ENCODE measurements at regions not wholly inside any gene's neighbourhood (a gene's known extent, or its start where the extent isn't known, plus 50 kb on each side); places are given as distances from the start of the nearest gene placed in this dataset.
"Not testable (repeated sequence)": the region's sequence is repeated elsewhere in the genome, so short reads cannot be mapped to it uniquely, and the experiment has no call there.

DNA sequence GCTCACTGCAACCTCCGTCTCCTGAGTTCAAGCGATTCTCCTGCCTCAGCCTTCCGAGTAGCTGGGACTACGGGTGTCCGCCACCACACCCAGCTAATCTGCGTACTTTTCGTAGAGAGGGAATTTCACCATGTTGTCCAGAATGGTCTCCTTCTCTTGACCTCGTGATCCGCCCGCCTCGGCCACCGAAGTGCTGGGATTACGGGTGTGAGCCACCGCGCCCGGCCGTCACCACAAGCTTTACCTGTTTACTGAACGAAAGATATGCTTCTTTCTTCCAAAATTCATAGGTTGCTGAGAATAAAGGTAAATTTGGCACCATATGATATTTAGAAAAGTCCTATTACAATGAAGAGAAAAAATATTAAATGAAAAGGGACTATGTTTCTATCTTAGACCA, 333.5 kb upstream of the EPHA6 start:
- intact Hi-C loops (cut with micrococcal nuclease), result no loop called here

DNA sequence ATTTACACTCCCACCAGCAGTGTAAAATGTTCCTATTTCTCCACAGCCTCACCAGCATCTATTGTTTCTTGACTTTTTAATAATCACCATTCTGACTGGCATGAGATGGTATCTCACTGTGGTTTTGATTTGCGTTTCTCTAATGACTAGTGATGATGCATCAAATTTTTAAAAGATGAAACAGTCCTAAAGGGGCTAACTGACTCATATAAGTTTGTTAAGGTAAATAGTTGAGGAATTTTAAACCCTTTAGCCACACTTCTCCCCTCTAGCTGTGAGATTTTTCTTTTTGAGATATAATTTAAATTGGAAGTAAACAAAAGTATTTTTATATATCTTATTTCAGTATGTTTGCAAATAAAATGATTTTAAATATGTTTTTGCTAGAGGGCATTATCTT, 331.2 kb upstream of the EPHA6 start:
- intact Hi-C loops (cut with micrococcal nuclease), result not testable (repeated sequence)

DNA sequence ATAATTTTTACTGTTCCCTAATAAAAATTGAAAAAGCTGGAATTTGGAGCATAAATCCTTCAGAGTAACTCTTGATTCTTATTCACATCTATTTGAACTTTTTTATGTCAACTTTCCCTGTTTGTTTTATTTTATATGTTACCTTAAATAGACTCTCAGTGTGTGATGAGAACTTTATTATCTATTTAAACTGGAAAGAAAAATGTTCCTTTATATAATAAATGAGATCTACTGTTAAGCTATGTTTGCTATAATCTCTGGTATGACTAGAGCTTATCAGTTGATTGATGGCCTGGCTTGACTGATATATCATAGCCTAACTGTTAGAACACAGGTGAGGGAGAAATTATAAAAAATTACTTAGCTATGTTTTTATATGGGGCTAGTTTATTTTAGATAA, 330.6 kb upstream of the EPHA6 start:
- intact Hi-C loops (cut with micrococcal nuclease), result no loop called here

DNA sequence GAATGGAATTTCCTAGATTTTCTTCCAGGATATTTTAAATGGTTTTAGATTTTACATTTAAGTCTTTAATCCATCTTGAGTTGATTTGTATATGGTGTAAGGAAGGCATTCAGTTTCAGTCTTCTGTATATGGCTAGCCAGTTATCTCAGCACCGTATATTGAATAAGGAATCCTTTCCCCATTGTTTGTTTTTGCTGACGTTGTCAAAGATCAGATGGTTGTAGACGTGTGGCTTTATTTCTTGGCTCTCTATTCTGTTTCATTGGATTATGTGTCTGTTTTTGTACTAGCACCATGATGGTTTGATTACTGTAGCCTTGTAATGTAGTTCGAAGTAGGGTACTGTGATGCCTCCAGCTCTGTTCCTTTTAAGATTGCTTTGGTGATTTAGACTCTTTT, 325.7 kb upstream of the EPHA6 start:
- intact Hi-C loops (cut with micrococcal nuclease), result no loop called here

DNA sequence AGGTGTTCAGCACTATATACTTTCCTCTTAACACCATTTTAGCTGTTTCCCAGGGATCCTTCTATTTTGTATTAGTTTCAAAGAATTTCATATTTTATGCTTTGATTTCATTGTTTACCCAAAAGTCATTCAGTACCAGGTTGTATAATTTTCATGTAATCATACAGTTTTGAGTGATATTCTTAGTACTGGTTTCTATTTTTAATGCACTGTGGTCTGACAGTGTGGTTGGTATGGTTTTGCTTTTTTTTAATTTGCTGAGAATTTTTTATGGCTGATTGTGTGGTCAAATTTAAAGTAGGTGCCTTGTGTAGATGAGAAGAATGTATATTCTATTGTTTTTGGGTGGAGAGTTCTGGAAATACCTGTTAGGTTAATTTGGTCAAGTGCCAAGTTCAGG, 323.4 kb upstream of the EPHA6 start:
- intact Hi-C loops (cut with micrococcal nuclease), result no loop called here

DNA sequence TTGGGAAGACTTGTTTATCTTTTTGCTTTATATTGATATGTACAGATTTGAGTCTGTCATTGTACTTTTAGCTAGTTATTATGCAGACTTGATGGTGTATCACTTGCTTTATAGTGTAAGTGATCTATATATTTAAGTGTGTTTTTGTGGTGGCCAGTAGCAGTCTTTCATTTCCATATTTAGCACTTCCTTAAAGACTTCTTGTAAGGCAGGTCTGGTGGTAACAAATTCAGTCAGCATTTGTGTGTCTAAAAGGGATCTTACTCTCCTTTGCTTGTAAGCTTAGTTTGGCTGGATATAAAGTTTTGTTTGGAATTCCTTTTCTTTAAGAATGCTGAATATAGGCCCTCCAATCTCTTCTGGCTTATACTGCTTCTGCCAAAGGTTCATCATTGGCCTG, 322.5 kb upstream of the EPHA6 start:
- intact Hi-C loops (cut with micrococcal nuclease), result no loop called here

DNA sequence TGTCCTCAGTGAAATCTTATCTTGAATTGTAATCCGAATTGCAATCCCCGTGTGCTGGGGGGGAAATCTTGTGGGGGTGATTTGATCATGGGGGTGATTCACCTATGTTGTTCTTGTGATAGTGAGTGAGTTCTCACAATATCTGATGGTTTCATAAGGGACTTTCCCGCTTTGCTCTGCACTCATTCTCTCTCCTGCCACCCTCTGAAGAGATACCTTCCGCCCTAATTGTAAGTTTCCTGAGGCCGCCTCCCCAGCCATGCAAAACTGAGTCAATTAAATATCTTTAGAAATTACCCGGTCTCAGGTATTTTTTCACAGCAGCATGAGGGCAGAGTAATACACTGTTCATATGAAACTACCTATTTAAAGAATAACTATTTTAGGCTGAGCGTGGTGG, 304.1 kb upstream of the EPHA6 start:
- intact Hi-C loops (cut with micrococcal nuclease), result no loop called here

DNA sequence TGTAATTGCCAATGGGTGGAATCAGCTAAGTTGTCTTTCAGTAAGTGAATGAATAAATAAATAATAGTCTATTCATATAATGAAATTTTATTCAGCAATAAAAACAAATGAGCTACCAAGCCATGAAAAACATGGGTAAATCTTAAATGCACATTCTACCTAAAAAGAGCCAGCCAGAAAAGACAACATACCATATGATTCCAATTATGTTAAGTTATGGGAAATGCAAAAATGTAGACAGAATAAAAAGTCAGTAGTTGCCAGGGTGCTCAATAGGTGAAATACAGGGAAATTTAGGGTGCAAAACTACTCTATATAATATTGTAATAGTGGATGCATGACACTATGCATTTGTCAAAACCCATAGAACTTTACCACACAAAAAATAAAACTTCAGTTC, 277.2 kb upstream of the EPHA6 start:
- intact Hi-C loops (cut with micrococcal nuclease), result no loop called here

DNA sequence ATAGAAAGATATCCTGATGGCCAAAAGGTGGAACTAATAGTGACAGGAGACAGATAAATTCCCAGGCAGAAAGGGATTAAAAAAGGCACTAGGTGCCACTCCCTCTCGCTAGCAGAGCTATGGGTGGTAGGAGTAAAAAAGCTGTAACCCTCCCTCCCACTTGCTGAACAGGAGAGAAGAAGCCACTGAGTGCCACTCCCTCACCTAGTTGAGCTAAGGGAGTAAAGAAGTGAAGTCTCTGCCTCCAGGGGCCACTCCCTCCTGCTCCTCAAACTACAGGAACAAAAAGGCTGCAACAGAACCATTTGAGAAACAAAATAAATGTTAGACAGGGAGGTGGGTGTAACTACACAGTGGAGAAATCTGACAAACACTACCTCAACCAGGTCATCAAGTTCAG, 276.2 kb upstream of the EPHA6 start:
- intact Hi-C loops (cut with micrococcal nuclease), result no loop called here

DNA sequence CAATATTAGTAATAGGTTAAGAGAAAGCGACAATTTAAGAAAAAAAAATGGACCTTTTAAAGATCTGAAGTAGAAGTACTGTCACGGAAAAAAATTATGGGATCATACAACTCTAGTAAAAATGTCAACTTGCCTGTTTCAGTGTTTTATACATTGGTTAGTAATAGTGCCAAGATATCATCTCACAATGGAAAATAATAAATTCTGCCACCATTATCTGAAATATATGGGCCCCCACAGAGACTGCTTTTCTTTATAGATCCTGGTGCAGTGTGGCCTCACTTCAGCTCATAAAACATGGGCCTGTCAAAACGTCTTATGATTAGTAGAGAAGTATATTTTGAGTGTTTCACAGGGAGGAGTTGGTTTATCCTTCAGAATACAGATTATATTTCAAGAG, 266.3 kb upstream of the EPHA6 start:
- intact Hi-C loops (cut with micrococcal nuclease), result no loop called here

DNA sequence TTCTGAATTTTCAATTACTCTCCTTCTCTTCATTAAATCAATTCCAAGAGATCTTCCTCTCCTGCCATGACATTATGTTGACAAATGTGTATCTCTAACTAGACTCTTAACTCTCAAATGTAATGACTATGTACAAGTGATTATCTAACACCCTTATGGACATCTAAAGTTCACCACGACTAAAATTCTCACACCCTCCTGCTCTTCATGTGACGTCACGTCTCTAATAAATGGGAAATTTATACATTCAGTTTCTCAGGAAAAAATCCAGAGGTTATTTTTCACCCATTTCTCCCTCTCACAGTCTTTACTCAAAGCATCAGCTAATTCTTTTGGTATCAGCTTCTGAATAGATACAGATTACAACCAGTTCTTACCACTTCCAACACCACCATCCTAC, 237.5 kb upstream of the EPHA6 start:
- intact Hi-C loops (cut with micrococcal nuclease), result no loop called here

DNA sequence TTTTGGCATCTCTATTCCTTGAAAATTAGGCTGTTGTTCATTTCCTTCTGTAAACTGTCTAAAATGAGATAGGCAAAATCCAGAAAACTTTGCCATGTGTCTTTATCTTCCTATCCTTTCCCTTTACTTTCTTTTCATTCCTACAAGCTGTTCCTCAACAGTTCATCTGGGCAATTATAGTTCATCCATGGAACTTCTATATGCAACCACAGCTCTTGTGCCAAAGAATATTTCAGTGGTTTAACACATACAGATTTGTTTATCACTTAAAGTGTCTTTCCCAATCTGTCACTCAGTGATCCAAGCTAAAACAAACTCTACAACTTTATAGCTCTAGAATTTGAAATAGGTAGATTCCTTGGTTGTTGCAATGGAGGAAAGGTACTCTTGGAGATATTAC, 230.3 kb upstream of the EPHA6 start:
- intact Hi-C loops (cut with micrococcal nuclease), result no loop called here

DNA sequence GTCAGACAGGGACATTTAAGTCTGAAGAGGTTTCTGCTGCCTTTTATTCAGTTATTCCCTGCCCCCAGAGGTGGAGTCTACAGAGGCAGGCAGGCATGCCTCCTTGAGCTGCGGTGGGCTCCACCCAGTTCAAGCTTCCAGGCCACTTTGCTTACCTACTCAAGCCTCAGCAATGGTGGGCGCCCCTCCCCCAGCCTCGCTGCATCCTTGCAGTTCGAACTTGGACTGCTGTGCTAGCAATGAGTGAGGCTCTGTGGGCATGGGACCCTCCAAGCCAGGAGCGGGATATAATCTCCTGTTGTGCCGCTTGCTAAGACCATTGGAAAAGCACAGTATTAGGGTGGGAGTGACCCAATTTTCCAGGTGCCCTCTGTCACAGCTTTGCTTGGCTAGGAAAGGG, 207.5 kb upstream of the EPHA6 start:
- intact Hi-C loops (cut with micrococcal nuclease), result not testable (repeated sequence)

DNA sequence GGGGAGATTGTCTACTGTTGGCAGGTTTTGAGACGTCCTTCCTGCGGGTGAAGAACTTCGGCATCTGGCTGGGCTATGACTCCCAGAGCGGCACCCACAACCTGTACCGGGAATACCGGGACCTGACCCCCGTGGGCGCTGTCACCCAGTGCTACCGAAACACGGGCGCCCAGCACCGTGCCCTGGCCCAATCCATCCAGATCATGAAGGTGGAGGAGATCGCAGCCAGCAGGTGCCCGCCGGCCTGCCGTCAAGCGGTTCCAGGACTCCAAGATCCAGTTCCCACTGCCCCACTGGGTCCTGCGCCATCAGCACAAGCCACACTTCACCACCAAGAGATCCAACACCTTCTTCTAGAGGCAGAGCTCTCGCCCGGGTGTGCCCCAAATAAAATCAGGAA, 194.9 kb upstream of the EPHA6 start:
- intact Hi-C loops (cut with micrococcal nuclease), result no loop called here

DNA sequence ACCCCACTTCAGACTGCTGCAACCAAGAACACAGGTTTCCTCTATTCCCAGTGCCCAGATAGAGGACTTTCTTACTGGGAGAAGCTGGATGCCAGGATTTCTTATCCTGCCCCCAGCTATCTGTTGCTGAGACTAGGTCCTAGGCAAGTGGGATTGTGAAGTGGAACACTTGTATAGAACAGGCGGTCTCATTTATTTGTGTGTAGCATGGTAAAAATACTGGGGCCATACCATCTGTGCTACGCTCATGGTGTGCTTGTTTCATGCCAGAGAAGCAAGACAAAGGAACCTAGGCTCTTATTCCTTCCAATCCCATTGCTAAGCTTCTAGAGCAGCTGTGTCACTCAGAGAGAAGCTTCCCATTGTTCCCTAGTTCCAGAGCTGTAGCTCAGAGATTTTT, 191.5 kb upstream of the EPHA6 start:
- intact Hi-C loops (cut with micrococcal nuclease), result no loop called here

DNA sequence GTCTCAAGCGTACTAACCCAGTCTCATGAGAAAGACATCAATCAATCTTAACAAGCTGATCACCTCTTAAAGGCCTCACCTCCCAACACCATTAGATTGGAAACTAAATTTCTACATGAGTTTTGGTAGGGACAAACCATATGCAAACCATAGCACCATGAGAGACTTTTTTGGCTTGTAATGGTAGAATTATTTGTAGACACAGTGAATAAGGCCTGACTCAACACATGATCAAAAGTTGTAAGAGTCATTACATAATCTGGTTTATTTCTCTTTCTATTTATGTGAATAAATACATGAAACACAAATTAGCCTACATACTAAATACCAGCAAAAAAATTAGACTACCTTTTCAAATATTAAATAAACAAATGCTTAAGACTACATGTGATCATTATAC, 183.3 kb upstream of the EPHA6 start:
- intact Hi-C loops (cut with micrococcal nuclease), result no loop called here

DNA sequence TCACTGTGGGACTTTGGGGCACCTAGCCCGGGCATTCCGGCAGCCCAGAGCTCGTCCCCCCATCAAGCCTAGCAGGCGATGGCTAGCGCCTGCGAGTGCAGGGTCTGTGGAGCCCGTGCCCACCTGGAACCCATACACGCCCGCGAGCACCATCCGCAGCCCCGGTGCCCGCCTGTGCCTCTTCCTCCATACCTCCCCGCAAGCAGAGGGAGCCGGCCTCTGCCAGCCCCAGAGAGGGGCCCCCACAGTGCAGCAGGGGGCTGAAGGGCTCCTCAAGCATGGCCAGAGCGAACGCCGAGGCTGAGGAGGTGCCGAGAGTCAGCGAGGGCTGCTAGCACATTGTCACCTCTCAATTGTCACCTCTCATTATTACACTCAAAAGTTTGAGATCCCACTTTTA, 167.8 kb upstream of the EPHA6 start:
- intact Hi-C loops (cut with micrococcal nuclease), result no loop called here

DNA sequence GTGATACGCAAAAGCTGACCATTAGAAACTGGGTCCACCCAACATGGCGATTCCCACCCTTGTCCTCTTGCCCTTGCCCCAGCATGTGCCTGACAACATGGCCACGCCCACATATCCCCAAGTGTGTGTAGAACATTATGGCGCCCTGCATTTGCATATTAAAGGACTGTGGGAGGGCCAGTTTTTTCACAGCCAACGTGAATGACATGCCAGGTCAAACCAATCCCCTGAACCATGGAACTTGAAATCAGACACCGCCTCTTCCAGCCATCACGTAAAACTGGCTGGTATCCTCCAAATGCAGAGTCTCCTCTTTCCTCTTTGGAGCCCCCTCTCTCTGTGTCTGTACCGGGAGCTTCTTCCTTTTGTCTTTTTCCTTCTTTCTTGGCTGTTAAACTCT, 156.7 kb upstream of the EPHA6 start:
- intact Hi-C loops (cut with micrococcal nuclease), result no loop called here

DNA sequence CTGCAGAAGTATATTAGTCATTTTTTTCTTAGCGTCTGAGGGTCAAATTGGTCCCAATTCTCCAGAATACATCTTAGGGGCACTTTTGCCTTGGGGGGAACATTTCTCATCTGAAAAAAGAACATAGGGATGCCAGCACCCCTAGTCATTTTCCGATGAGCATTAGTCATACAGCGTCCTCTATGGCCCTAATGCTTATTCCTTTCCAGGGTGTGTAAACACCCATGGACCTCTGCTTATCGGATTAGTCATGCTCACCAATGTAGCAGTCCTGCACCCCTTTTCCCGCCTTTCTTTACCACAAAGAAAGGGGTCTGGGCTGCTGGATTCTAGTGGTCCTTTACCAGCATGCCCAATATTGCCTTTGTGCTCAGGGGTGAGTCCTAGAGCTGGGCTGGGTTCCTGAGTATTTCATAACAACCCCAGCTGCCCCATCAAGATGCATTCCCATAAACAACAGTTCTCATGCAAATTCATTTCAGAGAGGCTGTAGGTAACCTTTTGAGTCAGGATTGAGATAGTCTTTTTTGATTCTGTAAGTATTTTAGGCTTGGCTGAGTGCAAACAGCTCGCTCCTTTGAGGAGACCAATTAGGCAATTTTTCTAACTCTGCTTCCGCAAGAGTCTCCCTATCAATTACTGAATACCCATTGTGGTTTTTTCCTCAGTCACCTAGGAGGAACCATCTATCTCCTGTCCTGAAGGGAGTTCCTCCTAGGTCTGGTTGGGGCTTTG, 142.4 kb upstream of the EPHA6 start:
- intact Hi-C loops (cut with micrococcal nuclease), result not testable (repeated sequence)

DNA sequence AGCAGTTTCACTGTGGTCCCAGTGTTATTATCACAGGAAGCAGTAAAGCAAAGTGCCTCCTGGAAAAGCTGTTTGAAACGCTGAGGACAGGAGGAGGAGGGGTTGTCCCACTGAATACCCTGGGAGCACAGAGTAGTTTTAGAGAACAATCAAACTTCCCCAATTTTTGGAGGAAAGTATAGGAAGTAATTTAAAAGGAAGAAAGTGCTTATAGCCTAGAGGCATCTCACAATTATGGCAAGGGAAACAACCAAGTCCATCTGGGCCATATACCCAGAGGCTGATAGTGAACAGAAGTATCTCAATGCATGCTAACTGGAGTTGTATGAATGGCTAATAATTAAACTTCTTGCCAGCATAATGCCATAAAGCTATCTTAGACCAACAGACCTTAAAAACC, 137.2 kb upstream of the EPHA6 start:
- intact Hi-C loops (cut with micrococcal nuclease), result no loop called here

DNA sequence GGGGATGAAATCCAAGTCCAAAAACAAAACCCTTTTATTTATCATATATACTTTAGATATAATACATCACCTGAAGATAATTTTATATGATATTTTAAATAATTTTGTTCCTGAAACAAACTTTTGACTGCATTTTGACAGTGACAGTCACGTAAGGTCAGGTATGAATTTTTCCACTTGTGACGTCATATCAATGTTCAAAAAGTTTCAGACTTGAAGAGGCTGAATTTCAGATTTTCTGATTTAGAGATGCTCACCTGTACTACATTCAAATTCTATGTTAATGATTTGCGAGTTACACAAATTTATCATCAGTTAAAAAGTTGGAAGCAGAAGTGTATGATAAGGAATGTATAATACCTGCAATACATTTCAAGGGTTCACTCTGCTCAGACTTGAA, 136.1 kb upstream of the EPHA6 start:
- intact Hi-C loops (cut with micrococcal nuclease), result no loop called here

DNA sequence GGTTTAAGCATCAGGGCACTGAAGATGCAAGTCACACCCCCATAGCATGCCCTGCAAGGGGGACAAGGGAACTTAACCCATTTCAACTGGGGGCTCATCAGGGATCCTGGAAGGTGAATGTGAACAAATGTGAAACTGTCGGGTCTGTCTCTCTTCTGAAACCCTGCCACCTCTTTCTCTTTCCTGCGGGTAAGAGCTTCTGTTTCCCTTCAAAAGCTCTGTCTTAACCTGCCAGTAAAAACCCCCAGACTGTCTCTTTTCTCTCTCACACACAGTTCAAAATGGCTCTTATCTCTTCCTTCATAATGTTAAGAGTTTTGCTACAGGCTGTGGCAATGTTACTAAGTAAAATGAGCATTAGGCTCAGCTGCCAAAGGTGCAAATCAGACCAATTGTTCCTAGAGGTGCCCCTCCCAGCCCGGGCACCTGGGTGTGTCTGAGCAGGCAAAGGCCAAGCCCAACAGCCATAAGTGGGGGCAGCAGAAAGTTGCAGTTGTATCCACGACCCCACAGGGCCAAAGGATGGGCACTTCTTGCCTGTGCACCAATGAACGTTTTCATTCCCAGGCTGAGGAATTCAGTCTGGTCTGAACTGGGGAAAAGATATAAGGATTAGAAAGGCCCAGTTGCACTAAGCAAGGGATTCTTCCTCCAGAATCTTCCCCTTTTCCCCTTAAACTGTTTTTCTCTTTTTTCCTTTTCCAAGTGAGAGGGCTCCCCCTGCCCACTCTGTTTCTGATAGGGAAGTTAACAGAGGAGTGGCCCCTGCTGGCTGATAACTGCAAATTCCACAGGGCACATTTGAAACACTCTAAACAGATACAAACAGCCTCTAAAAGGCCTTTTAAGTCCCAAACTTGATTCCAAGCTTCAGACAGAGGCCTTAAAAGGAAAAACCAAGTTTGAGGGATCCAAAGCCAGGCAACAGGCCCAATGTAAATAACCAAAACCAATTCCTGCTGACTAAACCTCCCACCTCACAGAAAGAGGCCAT, 113.8 kb upstream of the EPHA6 start:
- intact Hi-C loops (cut with micrococcal nuclease), result no loop called here

DNA sequence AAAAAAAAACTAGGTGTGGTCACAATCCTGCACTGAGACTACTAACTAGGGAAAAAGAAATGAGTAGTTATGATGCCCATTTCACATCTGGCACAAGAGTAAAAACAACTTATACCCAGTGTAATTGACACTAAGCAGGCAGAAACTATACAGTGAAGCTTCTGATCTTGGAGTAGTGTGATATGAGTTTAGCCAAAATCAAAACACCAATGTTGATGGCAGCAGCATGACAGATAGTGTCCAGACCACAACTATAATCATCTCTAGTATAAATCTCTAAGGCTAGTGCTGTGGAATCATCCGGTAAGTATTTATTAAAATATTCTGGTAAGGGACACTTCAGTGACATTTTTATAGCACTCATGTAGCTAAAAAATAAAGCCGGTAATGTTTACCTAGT, 108.5 kb upstream of the EPHA6 start:
- intact Hi-C loops (cut with micrococcal nuclease), result no loop called here
